ENCODE measurements at regions not wholly inside any gene's neighbourhood (a gene's known extent, or its start where the extent isn't known, plus 50 kb on each side); places are given as distances from the start of the nearest gene placed in this dataset.

DNA sequence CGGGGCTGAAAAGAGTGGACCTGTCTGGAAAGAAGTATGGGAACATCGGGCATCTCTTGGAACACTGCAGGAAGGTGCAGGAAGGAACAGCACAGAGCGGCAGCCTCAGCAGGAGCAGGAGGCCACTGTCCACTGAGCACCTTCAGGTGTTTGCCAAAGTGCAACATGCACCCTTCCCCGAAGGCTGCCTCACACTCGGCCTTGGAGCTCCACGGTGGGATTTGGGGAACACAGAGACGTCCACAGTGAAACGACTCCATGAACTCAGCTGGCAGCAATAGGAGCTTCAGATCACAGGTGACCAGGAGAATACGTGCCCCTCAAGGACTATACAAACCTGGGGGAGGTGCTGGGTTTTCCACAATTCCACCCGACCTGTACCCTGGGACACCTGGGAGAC is 140.3 kb upstream of the RET start:
- TF ChIP-seq POLR2A (IDR thresholded peaks at IDR 0.05; ENCODE audit: low read depth, low read length) (no peak), POLR2AphosphoS5 (IDR thresholded peaks at IDR 0.05; ENCODE audit: low read depth, low read length) (no peak)

Measured in GM12892 (cell line).